IPS-15b (cell line): ENCODE measurements at regions not wholly inside any gene's neighbourhood (a gene's known extent, or its start where the extent isn't known, plus 50 kb on each side); places are given as distances from the start of the nearest gene placed in this dataset.
"Not testable (repeated sequence)": the region's sequence is repeated elsewhere in the genome, so short reads cannot be mapped to it uniquely, and the experiment has no call there.

Source experiments
- H3K27me3 ChIP-seq: one replicate; pipeline ENCODE4 v1.6.1; 2013; ENCODE audit warnings: low read length; ENCODE audit not compliant: control insufficient read depth, insufficient read depth
- H3K36me3 ChIP-seq: one replicate; pipeline ENCODE4 v1.6.1; 2013; ENCODE audit warnings: low read length; ENCODE audit not compliant: control insufficient read depth, insufficient read depth
- H3K4me1 ChIP-seq: one replicate; pipeline ENCODE4 v1.6.1; 2013; ENCODE audit warnings: mild to moderate bottlenecking, low read length; ENCODE audit not compliant: control insufficient read depth, insufficient read depth
- H3K4me3 ChIP-seq: one replicate; pipeline ENCODE4 v1.5.1; 2013; ENCODE audit warnings: low read depth, low read length
- H3K9ac ChIP-seq: one replicate; pipeline ENCODE4 v1.6.1; 2013; ENCODE audit warnings: low read depth, mild to moderate bottlenecking, low read length
- H3K9me3 ChIP-seq: one replicate; pipeline ENCODE4 v1.6.1; 2013; ENCODE audit warnings: mild to moderate bottlenecking, low read length; ENCODE audit not compliant: control insufficient read depth, insufficient read depth

DNA sequence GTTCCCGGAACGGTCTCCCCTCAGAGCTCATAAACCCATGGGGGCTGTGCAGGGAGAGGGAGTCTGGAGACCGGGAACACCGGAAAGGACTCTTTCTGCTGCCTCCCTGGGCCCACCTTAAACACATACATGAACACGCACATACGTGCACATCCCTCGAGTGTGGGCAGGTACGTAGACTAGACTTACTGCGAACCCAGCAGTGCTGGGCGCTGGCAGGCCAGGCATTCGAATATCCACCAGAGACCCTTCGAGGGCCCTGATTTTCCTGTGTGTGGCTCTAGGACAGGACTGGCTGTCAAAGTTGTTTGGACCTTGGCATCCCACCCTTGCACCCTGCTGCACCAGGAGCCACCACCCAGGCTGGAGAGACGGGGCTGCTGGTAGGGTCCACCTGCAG lies 102.7 kb downstream of the PLXNA1 start:
- Histone ChIP-seq H3K27me3 (no peaks in the 10 kb centered on the region), H3K4me3 (no peak overlapping the region), H3K36me3 (no peaks in the 10 kb centered on the region), H3K9me3 (no peaks in the 10 kb centered on the region), H3K9ac (no peak overlapping the region), H3K4me1 (no peaks in the 10 kb centered on the region)

DNA sequence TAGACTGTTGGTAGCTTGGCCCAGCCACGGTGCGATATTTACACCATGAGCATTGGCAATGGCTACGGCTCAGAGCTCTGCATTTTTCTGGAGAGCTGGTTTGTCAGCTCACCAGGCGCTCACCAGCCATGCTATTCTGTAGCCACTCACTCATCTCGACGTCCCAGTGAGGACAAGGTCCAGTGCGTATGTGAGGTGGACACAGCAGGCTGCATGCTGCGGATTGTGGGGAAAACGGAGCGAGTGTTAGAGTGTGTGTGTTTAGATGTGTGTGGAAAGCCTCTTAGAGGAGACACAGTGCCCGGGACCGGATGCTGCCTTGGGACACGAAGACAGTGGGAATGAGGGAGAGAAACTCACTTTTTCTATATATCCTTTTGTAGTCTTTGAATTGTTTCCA lies 103.7 kb downstream of the PLXNA1 start:
- not testable (repeated sequence) for H3K36me3 ChIP-seq, H3K9ac ChIP-seq, H3K4me3 ChIP-seq, H3K27me3 ChIP-seq, H3K4me1 ChIP-seq, H3K9me3 ChIP-seq

GRCh38 chr3:127087441-127087840 lies 104.5 kb downstream of the PLXNA1 start:
- no peaks in the 10 kb centered on the region for H3K4me1 ChIP-seq
- no peaks in the 10 kb centered on the region for H3K9me3 ChIP-seq
- no peaks in the 10 kb centered on the region for H3K36me3 ChIP-seq
- H3K9ac ChIP-seq = no peak overlapping the region
- no peak overlapping the region for H3K4me3 ChIP-seq
- H3K27me3 ChIP-seq = no peaks in the 10 kb centered on the region

- Histone ChIP-seq H3K36me3 (no peaks in the 10 kb centered on the region), H3K4me3 (no peak overlapping the region), H3K4me1 (no peaks in the 10 kb centered on the region), H3K9ac (no peak overlapping the region), H3K27me3 (no peaks in the 10 kb centered on the region), H3K9me3 (no peaks in the 10 kb centered on the region)
Observed at GRCh38 chr3:127088511-127089351, 104.2 kb upstream of the PRR23E start.

DNA sequence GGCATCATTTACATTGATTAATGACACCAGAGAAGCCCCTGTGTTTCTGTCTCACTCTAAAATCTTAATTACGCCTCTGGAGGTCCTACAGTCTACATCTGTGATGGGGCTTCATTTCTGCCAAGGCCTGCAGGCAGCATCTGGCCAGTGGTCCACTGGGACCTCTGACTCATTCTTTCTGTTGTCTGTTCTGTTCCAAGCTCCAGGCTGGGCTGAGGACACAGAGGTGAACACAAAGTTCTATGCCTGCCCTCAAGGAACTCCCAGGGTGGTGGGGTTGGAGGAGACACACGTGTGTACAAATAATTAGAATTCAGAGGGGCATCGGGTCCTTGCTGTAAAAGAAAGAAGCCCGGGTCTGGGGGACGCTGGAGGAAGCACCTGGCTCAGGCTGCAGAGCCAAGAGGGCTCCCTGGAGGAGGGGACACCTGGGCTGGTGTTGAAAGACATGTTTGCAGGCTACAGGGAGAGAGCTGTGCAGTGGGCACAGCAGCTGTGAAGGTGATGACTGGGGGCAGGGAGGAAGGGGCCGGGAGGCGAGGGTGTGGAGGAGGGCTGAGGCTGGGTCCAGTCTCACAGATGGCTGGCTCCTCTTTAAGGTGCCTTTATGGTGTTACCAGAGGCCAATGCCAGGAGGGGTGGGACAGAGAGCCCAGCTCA lies 103.3 kb upstream of the PRR23E start:
- H3K9me3 ChIP-seq = no peaks in the 10 kb centered on the region
- no peaks in the 10 kb centered on the region for H3K4me1 ChIP-seq
- no peak overlapping the region for H3K4me3 ChIP-seq
- no peak overlapping the region for H3K9ac ChIP-seq
- no peaks in the 10 kb centered on the region for H3K27me3 ChIP-seq
- no peaks in the 10 kb centered on the region for H3K36me3 ChIP-seq

- Histone ChIP-seq H3K36me3 (no peaks in the 10 kb centered on the region), H3K9ac (no peak overlapping the region), H3K4me1 (no peaks in the 10 kb centered on the region), H3K9me3 (no peaks in the 10 kb centered on the region), H3K4me3 (no peak overlapping the region), H3K27me3 (no peaks in the 10 kb centered on the region)
Observed at GRCh38 chr3:127090218-127091160, 102.4 kb upstream of the PRR23E start.

DNA sequence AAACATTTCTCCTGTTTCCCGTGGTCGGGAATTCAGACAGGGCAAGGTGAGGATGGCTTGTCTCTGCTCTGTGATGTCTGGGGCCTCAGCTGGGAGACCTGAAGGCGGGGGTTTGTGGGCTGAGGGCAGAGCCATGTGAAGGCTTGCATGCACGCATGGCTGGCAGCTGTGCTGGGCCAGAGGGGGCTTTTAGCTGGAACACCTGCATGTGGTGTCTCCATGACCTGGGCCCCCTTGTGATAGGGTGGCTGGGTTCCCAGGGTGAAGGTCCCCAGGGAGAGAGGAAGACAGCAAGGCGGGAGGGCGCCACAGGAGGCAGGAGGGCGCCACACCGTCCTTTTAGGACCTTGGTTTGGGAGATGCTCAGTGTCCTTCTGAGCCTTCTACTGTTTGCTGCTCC lies 101.6 kb upstream of the PRR23E start:
- H3K4me1 ChIP-seq = no peaks in the 10 kb centered on the region
- no peak overlapping the region for H3K9ac ChIP-seq
- no peak overlapping the region for H3K4me3 ChIP-seq
- no peaks in the 10 kb centered on the region for H3K27me3 ChIP-seq
- H3K9me3 ChIP-seq = no peaks in the 10 kb centered on the region
- H3K36me3 ChIP-seq = no peaks in the 10 kb centered on the region

- H3K9ac ChIP-seq = no peak overlapping the region
- H3K27me3 ChIP-seq = no peaks in the 10 kb centered on the region
- H3K36me3 ChIP-seq = no peaks in the 10 kb centered on the region
- H3K4me1 ChIP-seq = no peaks in the 10 kb centered on the region
- no peak overlapping the region for H3K4me3 ChIP-seq
- H3K9me3 ChIP-seq = no peaks in the 10 kb centered on the region
Observed at GRCh38 chr3:127092368-127092767, 100.6 kb upstream of the PRR23E start.

- Histone ChIP-seq H3K9me3 (no peaks in the 10 kb centered on the region), H3K36me3 (no peaks in the 10 kb centered on the region), H3K27me3 (no peaks in the 10 kb centered on the region), H3K4me3 (no peak overlapping the region), H3K9ac (no peak overlapping the region), H3K4me1 (no peaks in the 10 kb centered on the region)
Observed at GRCh38 chr3:127092776-127093175, 100.2 kb upstream of the PRR23E start.

DNA sequence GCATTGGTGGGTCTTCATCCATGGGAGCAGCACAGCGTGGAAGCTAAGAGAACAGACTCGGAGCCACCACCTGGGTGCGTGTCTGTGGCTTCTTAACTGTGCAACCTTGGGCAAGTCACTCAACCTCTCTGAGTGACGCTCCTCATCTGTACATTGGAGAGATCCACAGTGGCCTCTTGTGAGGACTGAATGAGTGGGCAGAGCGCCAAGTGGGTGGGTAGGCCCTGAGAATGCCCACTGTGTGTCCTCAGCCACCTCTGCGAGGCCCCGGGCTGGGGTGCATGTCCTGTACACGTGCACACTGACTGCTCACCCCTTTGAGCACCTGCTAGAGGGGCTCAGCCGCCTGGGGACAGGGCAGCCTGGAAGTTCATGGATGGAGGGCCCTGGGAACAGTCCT lies 99.6 kb upstream of the PRR23E start:
- no peaks in the 10 kb centered on the region for H3K4me1 ChIP-seq
- H3K36me3 ChIP-seq = no peaks in the 10 kb centered on the region
- no peaks in the 10 kb centered on the region for H3K9me3 ChIP-seq
- no peaks in the 10 kb centered on the region for H3K27me3 ChIP-seq
- no peak overlapping the region for H3K4me3 ChIP-seq
- no peak overlapping the region for H3K9ac ChIP-seq

DNA sequence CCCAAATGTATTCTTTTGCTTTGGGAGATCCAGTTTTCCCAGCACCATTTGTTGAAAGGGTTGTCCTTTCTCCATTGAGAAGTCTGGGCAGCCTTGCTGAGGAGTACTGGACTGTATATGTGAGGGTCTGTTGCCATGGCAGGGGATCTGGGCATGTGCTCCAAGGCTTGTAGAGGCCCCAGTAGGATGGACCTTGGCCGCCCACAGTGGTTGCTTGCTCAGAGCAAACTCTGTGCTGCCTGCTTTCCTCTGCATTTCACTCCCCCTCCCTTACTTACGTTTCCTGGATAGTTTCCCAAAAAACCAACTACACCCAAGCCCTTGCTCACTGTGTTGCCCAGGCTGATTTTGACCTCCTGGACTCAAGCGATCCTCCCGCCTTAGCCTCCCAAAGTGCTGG lies 97.2 kb upstream of the PRR23E start:
- H3K9me3 ChIP-seq = no peaks in the 10 kb centered on the region
- H3K4me1 ChIP-seq = no peaks in the 10 kb centered on the region
- no peak overlapping the region for H3K4me3 ChIP-seq
- H3K9ac ChIP-seq = no peak overlapping the region
- no peaks in the 10 kb centered on the region for H3K36me3 ChIP-seq
- H3K27me3 ChIP-seq = no peaks in the 10 kb centered on the region
